SIG-M5 treated with dmso at 0.1 percent for 504 hours (cell line): ENCODE measurements at regions not wholly inside any gene's neighbourhood (a gene's known extent, or its start where the extent isn't known, plus 50 kb on each side); places are given as distances from the start of the nearest gene placed in this dataset.
"Not testable (repeated sequence)": the region's sequence is repeated elsewhere in the genome, so short reads cannot be mapped to it uniquely, and the experiment has no call there.

ENCODE experiments used
- DNase-seq: peaks from one replicate; lab custom pipeline; 2025; ENCODE audit not compliant: unreplicated experiment; lab: John Stamatoyannopoulos, UW

GRCh38 chr1:101474039-101474665 lies 237.3 kb downstream of the S1PR1 start:
- DNase-seq, result peak; percentile 13

DNA sequence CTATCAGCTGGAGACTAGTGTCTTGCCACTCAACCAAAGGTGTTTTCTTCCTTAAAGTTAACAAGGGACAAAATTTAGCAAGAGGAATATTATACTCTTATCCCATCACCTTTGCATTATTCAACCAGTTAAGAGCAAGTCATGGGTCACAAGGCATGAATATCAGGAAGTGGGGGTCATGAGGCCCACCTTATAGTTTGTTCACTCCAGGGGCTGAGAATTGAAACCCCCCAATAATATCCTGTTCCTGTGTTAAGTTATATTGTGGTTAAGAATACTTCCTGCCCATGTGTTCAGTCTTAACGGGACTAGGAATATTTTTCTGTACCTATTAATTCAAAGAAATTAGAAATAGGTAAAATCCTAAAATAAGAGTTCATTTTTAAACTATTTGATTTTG lies 239.7 kb downstream of the S1PR1 start:
- no peak for DNase-seq

DNA sequence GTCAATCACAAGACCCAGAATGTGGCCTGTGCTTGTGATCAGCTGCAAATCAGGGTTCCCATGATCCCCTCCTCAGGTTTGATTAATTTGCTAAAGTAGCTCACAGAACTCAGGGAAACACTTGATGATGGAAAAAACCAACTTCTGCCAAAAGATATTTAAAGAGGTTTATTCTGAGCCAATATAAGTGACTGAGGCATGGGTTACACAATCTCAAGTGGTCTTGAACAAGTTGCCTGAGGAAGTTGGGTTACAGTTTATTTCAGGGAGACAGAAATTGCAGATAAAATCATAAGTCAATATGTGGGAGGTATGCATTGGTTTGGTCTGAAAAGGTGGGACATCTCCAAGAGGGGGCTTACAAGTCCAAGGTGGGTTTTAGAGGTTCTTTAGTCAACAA lies 243.1 kb downstream of the S1PR1 start:
- DNase-seq, result no peak

GRCh38 chr1:101482306-101482705 lies 245.5 kb downstream of the S1PR1 start:
- no peak for DNase-seq

DNA sequence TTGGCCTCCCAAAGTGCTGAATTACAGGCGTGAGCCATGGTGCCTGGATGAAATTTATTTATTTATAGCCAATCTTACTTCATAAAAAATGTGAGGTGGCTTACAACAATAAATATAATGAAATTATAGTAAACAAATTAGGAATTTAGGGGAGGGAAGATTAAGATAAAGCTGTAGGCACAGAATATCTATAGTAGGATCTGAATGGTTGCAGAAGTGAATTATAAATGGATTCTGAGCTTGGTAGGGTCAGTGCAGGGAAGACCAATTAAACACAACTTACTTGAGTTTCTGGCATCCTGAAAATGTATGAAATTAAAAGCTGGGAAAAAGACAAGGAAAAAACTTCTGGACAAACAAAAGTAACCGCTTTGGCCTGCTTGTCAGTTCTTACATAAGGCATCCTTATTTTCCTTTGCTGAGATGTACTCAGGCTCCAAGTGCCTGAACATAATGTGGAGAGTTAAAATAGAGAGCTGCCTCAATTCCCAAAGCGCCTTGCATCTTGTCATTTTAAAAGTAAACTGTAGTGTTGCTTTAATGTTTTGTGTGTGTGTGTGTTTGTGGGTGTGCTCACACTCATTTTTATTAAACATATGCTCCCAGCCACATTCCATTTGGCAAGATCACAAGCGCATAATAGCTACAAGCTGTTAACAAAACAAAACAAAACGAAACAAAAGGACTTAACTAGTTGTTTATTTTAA lies 247.3 kb downstream of the S1PR1 start:
- no peak for DNase-seq

- no peak for DNase-seq
These were observed 248.0 kb downstream of the S1PR1 start for GRCh38 chr1:101484689-101485338.

DNA sequence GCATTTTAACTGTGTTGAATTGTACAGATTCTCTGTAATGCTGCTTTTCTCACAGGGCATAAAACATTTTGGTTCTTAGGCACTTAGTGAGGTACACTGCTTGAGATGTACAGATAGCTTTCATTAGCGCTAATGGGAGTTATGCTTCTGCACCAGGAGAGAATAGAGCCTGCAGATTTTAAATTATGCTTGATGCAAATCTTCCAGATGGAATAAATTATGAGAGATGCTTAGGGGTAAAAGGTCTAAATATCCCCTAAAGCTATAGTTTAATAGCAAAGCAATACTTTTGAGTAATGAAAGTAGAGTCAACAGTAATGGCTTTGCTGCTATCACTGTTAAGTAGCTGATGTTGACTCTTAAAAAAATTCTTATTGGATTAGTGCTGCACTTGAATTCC lies 248.9 kb downstream of the S1PR1 start:
- no peak for DNase-seq

- DNase-seq, result not testable (repeated sequence)
These were observed 255.3 kb downstream of the S1PR1 start for GRCh38 chr1:101492144-101492543.

DNA sequence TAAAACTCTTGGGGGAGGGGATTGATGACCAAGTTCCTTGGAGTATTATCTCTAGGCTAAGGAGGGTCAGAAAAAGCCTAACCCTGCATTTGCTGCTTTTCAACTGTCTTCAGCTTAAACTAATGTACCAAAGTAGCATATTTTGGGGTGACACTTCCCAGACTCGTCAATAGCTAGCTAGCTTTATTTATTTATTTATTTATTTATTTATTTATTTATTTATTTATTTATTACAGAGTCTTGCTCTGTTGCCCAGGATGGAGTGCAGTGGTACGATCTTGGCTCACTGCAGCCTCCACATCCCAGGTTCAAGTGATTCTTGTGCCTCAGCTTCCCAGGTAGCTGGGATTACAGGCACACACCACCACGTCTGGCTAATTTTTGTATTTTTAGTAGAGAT lies 257.1 kb downstream of the S1PR1 start:
- DNase-seq, result not testable (repeated sequence)

DNA sequence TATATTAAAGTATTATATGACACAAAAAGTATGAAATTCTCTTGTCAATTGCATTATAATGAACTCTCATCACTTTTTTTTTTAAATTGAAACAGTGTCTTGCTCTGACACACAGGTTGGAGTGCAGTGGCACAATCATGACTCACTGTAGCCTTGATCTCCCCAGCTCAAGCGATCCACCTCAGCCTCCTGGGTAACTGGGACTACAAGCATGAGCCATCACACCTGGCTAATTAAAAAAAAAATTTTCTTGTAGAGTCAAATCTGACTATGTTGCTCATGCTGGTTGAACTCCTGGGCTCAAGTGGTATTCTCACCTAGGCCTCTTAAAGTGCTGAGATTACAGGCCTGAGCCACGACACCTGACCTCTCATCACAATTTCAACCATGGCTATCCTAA lies 259.3 kb downstream of the S1PR1 start:
- no peak for DNase-seq

GRCh38 chr1:101497881-101498559 lies 261.2 kb downstream of the S1PR1 start:
- no peak for DNase-seq

DNA sequence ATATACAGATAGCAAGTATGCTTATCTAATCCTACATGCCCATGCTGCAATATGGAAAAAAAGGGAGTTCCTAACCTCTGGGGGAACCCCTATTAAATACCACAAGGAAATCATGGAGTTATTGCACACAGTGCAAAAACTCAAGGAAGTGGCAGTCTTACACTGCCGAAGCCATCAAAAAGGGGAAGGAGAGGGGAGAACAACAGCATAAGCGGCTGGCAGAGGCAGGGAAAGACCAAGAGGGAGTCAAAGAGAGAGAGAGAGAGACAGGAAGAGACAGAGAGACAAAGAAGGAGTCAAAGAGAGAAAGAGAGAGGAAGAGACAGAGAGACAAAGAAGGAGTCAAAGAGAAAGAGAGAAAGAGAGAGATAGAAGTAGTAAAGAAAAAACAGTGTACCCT lies 267.3 kb downstream of the S1PR1 start:
- DNase-seq, result not testable (repeated sequence)

DNA sequence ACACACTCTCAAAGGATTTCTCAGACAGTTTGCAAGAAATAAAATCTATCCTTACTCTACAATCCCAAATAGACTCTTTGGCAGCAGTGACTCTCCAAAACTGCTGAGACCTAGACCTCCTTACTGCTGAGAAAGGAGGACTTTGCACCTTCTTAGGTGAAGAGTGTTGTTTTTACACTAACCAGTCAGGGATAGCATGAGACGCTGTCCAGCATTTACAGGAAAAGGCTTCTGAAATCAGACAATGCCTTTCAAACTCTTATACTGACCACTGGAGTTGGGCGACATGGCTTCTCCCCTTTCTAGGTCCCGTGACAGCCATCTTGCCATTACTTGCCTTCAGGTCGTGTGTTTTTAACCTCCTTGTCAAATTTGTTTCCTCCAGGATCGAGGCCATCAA lies 268.4 kb downstream of the S1PR1 start:
- DNase-seq, result not testable (repeated sequence)

- DNase-seq, result peak; percentile 19
These were observed 269.8 kb downstream of the S1PR1 start for GRCh38 chr1:101506541-101507164.

DNA sequence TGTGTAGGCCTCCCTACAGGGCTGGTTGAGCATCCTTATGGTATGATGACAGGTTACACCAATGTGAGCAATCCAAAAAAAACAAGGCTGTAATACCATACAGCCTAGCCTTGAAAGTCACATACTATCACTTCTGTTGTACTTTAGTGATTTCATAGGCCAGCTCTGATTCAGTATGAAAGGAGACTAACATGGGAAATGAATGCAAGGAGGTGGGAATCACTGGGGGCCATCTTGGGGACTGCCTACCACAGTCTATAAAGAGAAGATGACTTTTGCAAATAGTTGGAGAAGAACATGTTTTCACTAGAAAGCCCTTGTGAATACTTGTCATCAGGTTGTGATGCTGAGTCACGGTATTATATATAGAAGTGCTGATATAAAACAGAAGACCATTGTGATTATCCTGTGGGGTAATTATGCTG lies 270.7 kb downstream of the S1PR1 start:
- no peak for DNase-seq

- no peak for DNase-seq
These were observed 272.1 kb downstream of the S1PR1 start for GRCh38 chr1:101508913-101509312.

- no peak for DNase-seq
These were observed 272.6 kb downstream of the S1PR1 start for GRCh38 chr1:101509370-101509769.

DNA sequence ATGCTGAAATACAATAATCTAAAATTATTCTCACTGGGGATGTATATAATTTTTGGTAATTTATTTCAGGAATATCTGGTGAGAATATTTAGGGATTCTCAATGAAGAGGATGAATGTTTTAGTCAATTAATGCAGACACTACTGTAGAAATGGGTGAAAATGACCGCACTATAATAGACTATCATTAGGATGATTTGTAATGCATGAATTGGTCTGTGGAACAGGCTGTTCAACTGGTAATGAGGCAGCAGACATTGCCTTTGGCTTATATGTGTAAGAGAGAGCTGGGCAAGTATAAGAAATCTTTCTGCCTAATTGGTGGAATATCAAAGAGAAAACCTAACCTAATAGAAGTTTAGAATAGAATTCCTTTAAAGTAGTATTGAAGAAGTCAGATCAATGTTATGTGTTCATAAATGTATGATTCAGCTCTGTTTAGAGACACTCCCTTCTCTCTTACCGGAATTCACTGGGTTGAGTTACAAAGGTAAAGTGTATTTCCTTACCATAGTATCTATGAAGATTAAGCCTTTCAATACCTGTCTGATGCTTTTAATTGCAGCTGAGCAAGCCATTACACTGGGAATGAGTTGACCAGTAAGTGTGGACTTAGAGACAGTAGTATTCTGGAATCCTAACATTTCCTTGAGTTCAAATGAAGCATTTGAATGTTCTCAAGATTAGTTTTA lies 274.5 kb downstream of the S1PR1 start:
- no peak for DNase-seq

GRCh38 chr1:101520302-101520701 lies 283.5 kb downstream of the S1PR1 start:
- DNase-seq, result peak; percentile 28

DNA sequence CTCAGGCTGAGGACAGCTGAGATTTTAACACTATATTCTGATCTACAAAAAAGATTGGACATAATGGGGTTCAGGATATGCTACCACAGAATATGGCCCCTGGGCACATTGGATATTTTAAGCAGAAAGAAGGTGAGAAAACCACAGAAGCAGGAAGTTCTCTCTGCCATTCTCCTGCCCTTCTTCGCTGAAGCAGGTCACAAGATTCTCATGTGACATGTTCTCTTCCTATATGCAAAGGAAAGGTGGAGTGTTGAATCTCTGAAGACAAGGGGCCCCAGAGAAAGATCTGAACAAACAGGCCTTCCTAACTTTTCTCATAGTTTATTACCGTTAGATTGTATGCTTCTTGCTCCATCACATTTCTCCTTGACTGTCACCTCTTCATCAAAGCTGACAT lies 285.7 kb downstream of the S1PR1 start:
- DNase-seq, result no peak

DNA sequence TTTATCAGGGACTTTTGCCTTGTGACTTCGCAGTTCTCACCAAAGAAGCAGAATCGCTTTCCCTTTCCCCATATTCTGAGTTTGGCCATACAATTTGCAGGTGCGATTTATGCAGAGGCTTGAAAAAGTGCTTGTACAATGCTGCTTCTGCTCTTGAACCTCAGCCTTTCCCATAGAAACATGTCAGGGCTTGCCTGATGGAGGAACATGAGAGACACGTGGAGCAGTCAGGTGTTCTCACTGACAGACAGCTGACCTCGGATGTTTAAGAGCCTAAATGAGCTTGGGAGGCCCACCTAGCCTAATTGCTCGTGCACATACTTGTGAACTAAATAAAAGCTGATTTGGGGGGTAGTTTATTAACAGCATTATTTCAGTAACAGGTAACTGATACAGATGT lies 290.0 kb downstream of the S1PR1 start:
- no peak for DNase-seq
